WTC11 (cell line): ENCODE measurements at regions not wholly inside any gene's neighbourhood (a gene's known extent, or its start where the extent isn't known, plus 50 kb on each side); places are given as distances from the start of the nearest gene placed in this dataset.

ENCODE experiments used
- ATAC-seq: fragments of 200-7000 bp; cut with Tn5 transposase; 2 replicates; pipeline ENCODE4 v1.10.0; 2021; ENCODE audit warnings: mild to moderate bottlenecking, moderate library complexity
- CTCF ChIA-PET: fragments of 300-600 bp; sonication (Branson Sonifier 250); formaldehyde crosslinking; loops from one replicate; lab custom pipeline; 2021; ENCODE audit warnings: antibody characterized with exemption; lab: Charles Lee
- POLR2A ChIA-PET: fragments of 350-600 bp; sonication (Branson Sonifier 250); formaldehyde crosslinking; loops from one replicate; lab custom pipeline; 2021; ENCODE audit warnings: antibody characterized with exemption; lab: Charles Lee
- DNase-seq: peaks from one replicate; pipeline ENCODE4 v3.0.0; 2021; ENCODE audit warnings: low spot score
- H3K27ac Mint-ChIP-seq: 2 replicates; pipeline ENCODE4 v1.8.0; 2021; ENCODE audit warnings: mixed read lengths
- H3K27me3 Mint-ChIP-seq: 2 replicates; pipeline ENCODE4 v1.8.0; 2021; ENCODE audit warnings: low read depth, mild to moderate bottlenecking, moderate library complexity, mixed read lengths
- H3K36me3 Mint-ChIP-seq: 2 replicates; pipeline ENCODE4 v1.8.0; 2021; ENCODE audit warnings: mixed read lengths
- H3K4me1 Mint-ChIP-seq: 2 replicates; pipeline ENCODE4 v1.8.0; 2022; ENCODE audit warnings: mixed read lengths
- H3K4me3 Mint-ChIP-seq: 2 replicates; pipeline ENCODE4 v1.8.0; 2021; ENCODE audit warnings: mild to moderate bottlenecking, moderate library complexity, mixed read lengths
- H3K9me3 Mint-ChIP-seq: 2 replicates; pipeline ENCODE4 v1.8.0; 2021; ENCODE audit warnings: mixed read lengths
- FOXK1 ChIP-seq: sonication (generic); formaldehyde crosslinking; IDR thresholded peaks from 2 replicates; pipeline ENCODE4 v1.8.0; 2022; ENCODE audit warnings: mild to moderate bottlenecking, moderate library complexity, missing genetic modification reagents
- FOXP1 ChIP-seq: sonication (generic); formaldehyde crosslinking; IDR thresholded peaks from 2 replicates; pipeline ENCODE4 v1.8.0; 2022; ENCODE audit warnings: missing genetic modification reagents, mild to moderate bottlenecking, moderate library complexity, borderline replicate concordance
- NR3C1 ChIP-seq: sonication (generic); formaldehyde crosslinking; conservative IDR thresholded peaks from 2 replicates; pipeline ENCODE4 v1.8.1; 2023; ENCODE audit warnings: low read depth, mild to moderate bottlenecking, missing genetic modification reagents
- TEAD1 ChIP-seq: sonication (generic); formaldehyde crosslinking; IDR thresholded peaks from 2 replicates; pipeline ENCODE4 v1.8.0; 2022; ENCODE audit warnings: mild to moderate bottlenecking, missing genetic modification reagents
- TEAD4 ChIP-seq: sonication (generic); formaldehyde crosslinking; IDR thresholded peaks from 2 replicates; pipeline ENCODE4 v1.8.0; 2022; ENCODE audit warnings: mild to moderate bottlenecking, missing genetic modification reagents
- TP53 ChIP-seq: sonication (generic); formaldehyde crosslinking; IDR thresholded peaks from 2 replicates; pipeline ENCODE4 v1.8.1; 2023; ENCODE audit warnings: mild to moderate bottlenecking, missing genetic modification reagents
- ZNF219 ChIP-seq: sonication (generic); formaldehyde crosslinking; IDR thresholded peaks from 2 replicates; pipeline ENCODE4 v1.8.0; 2023; ENCODE audit warnings: missing genetic modification reagents, mild to moderate bottlenecking, borderline replicate concordance
- TF ChIP-seq, protein P1 (sequence below): sonication (generic); formaldehyde crosslinking; IDR thresholded peaks from 2 replicates; pipeline ENCODE4 v1.8.0; 2023; ENCODE audit warnings: missing genetic modification reagents, mild to moderate bottlenecking, borderline replicate concordance
- TF ChIP-seq, protein P2 (sequence below): sonication (generic); formaldehyde crosslinking; IDR thresholded peaks from 2 replicates; pipeline ENCODE4 v1.8.1; 2023; ENCODE audit warnings: mild to moderate bottlenecking, missing genetic modification reagents, borderline replicate concordance
- TF ChIP-seq, protein P3 (sequence below): sonication (generic); formaldehyde crosslinking; IDR thresholded peaks from 2 replicates; pipeline ENCODE4 v1.8.0; 2023; ENCODE audit warnings: mild to moderate bottlenecking, missing genetic modification reagents
- TF ChIP-seq, protein P4 (sequence below): sonication (generic); formaldehyde crosslinking; conservative IDR thresholded peaks from 2 replicates; pipeline ENCODE4 v1.8.1; 2023; ENCODE audit warnings: mild to moderate bottlenecking, low read depth, missing genetic modification reagents, moderate library complexity
- TF ChIP-seq, protein P5 (sequence below): fragments of 250-450 bp; sonication (Bioruptor Pico); IDR thresholded peaks from 2 replicates; pipeline ENCODE4 v1.9.0; 2021; ENCODE audit warnings: moderate library complexity, mild to moderate bottlenecking, inconsistent platforms, borderline replicate concordance
- TF ChIP-seq, protein P6 (sequence below): sonication (generic); formaldehyde crosslinking; IDR thresholded peaks from 2 replicates; pipeline ENCODE4 v1.8.1; 2022; ENCODE audit warnings: low read depth, missing genetic modification reagents, borderline replicate concordance
- TF ChIP-seq, protein P7 (sequence below): sonication (generic); formaldehyde crosslinking; IDR thresholded peaks from 2 replicates; pipeline ENCODE4 v1.8.1; 2022; ENCODE audit warnings: low read depth, mild to moderate bottlenecking, moderate library complexity, missing genetic modification reagents, borderline replicate concordance
- TF ChIP-seq, protein P8 (sequence below): fragments of 250-450 bp; sonication (Bioruptor Pico); IDR thresholded peaks from 2 replicates; pipeline ENCODE4 v2.1.2; 2022; ENCODE audit warnings: mild to moderate bottlenecking, moderate library complexity

DNA sequence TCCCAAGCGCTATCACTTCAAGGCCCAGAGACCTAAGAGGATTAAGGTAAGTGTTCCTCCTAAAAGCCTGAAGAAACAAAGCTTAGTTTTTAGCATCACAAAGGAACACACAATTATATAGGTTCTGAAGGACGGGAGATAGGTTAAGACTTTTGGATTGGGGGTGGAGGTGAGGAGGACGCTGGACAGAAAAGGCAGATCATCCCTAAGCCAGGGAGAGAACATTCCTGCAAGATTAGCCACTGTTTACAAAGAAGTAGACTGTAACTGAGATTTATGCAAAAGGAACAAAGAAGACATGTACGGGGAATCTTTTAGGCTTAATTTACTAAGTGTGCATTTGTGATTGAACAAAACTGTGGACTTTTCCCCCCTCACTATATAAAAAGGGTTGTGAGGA, 184.1 kb upstream of the IRX5 start:
- 0 out of 2 replicates have a peak, but pooled peaks cover 2% of the 10 kb centered on the region for H3K36me3 Mint-ChIP-seq
- no peak for DNase-seq
- H3K27ac Mint-ChIP-seq = no peak overlapping the region
- peaks cover 14% of the 10 kb centered on the region for H3K9me3 Mint-ChIP-seq
- no peak overlapping the region for H3K4me3 Mint-ChIP-seq
- ChIA-PET POLR2A (no interaction called here), CTCF (no interaction called here)
- no peak; the same call in 1 of the 2 replicates for ATAC-seq
- no peak for TF ChIP-seq FOXK1 (CRISPR knock-in tag)
- TF ChIP-seq, protein P1, sequence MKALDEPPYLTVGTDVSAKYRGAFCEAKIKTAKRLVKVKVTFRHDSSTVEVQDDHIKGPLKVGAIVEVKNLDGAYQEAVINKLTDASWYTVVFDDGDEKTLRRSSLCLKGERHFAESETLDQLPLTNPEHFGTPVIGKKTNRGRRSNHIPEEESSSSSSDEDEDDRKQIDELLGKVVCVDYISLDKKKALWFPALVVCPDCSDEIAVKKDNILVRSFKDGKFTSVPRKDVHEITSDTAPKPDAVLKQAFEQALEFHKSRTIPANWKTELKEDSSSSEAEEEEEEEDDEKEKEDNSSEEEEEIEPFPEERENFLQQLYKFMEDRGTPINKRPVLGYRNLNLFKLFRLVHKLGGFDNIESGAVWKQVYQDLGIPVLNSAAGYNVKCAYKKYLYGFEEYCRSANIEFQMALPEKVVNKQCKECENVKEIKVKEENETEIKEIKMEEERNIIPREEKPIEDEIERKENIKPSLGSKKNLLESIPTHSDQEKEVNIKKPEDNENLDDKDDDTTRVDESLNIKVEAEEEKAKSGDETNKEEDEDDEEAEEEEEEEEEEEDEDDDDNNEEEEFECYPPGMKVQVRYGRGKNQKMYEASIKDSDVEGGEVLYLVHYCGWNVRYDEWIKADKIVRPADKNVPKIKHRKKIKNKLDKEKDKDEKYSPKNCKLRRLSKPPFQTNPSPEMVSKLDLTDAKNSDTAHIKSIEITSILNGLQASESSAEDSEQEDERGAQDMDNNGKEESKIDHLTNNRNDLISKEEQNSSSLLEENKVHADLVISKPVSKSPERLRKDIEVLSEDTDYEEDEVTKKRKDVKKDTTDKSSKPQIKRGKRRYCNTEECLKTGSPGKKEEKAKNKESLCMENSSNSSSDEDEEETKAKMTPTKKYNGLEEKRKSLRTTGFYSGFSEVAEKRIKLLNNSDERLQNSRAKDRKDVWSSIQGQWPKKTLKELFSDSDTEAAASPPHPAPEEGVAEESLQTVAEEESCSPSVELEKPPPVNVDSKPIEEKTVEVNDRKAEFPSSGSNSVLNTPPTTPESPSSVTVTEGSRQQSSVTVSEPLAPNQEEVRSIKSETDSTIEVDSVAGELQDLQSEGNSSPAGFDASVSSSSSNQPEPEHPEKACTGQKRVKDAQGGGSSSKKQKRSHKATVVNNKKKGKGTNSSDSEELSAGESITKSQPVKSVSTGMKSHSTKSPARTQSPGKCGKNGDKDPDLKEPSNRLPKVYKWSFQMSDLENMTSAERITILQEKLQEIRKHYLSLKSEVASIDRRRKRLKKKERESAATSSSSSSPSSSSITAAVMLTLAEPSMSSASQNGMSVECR (CRISPR knock-in tag) = no peak
- no peak for TF ChIP-seq TEAD4 (CRISPR knock-in tag)
- TF ChIP-seq NR3C1 (CRISPR knock-in tag) = no peak
- TF ChIP-seq, protein P2, sequence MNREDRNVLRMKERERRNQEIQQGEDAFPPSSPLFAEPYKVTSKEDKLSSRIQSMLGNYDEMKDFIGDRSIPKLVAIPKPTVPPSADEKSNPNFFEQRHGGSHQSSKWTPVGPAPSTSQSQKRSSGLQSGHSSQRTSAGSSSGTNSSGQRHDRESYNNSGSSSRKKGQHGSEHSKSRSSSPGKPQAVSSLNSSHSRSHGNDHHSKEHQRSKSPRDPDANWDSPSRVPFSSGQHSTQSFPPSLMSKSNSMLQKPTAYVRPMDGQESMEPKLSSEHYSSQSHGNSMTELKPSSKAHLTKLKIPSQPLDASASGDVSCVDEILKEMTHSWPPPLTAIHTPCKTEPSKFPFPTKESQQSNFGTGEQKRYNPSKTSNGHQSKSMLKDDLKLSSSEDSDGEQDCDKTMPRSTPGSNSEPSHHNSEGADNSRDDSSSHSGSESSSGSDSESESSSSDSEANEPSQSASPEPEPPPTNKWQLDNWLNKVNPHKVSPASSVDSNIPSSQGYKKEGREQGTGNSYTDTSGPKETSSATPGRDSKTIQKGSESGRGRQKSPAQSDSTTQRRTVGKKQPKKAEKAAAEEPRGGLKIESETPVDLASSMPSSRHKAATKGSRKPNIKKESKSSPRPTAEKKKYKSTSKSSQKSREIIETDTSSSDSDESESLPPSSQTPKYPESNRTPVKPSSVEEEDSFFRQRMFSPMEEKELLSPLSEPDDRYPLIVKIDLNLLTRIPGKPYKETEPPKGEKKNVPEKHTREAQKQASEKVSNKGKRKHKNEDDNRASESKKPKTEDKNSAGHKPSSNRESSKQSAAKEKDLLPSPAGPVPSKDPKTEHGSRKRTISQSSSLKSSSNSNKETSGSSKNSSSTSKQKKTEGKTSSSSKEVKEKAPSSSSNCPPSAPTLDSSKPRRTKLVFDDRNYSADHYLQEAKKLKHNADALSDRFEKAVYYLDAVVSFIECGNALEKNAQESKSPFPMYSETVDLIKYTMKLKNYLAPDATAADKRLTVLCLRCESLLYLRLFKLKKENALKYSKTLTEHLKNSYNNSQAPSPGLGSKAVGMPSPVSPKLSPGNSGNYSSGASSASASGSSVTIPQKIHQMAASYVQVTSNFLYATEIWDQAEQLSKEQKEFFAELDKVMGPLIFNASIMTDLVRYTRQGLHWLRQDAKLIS (CRISPR knock-in tag) = no peak
- no peak for TF ChIP-seq TEAD1
- TF ChIP-seq, all 79 proteins: peak for 0
- Mint-ChIP-seq H3K4me1 (peaks cover 18% of the 10 kb centered on the region), H3K27me3 (peaks cover 3% of the 10 kb centered on the region; the same call in 1 of the 2 replicates)

DNA sequence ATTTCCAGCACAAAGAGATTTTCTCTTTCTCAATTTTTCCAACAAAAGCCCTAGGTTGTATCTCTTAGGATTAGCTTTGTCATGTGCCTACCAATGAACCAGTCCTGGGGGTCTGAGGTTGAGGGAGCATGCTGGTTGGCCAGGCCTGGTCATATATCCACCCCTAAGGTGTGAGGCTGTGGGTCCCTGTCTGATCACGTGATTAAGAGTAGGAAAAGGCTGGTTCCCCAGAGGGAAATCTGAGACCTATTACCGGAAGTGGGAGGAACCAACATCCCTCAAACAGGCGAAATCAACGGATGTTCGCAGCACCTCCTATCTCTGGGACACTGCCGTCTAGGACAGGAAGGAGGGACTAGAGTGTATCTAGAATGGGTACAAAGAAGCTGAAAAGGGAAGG, 185.7 kb upstream of the IRX5 start:
- ChIA-PET POLR2A (no interaction called here), CTCF (no interaction called here)
- DNase-seq = no peak
- H3K4me3 Mint-ChIP-seq = no peak overlapping the region
- H3K27ac Mint-ChIP-seq = no peak overlapping the region
- H3K27me3 Mint-ChIP-seq = peaks cover 3% of the 10 kb centered on the region; the same call in 1 of the 2 replicates
- H3K9me3 Mint-ChIP-seq = peaks cover 17% of the 10 kb centered on the region
- 0 out of 2 replicates have a peak, but pooled peaks cover 2% of the 10 kb centered on the region for H3K36me3 Mint-ChIP-seq
- ATAC-seq = no peak
- peaks cover 18% of the 10 kb centered on the region for H3K4me1 Mint-ChIP-seq
- TF ChIP-seq, protein P3, sequence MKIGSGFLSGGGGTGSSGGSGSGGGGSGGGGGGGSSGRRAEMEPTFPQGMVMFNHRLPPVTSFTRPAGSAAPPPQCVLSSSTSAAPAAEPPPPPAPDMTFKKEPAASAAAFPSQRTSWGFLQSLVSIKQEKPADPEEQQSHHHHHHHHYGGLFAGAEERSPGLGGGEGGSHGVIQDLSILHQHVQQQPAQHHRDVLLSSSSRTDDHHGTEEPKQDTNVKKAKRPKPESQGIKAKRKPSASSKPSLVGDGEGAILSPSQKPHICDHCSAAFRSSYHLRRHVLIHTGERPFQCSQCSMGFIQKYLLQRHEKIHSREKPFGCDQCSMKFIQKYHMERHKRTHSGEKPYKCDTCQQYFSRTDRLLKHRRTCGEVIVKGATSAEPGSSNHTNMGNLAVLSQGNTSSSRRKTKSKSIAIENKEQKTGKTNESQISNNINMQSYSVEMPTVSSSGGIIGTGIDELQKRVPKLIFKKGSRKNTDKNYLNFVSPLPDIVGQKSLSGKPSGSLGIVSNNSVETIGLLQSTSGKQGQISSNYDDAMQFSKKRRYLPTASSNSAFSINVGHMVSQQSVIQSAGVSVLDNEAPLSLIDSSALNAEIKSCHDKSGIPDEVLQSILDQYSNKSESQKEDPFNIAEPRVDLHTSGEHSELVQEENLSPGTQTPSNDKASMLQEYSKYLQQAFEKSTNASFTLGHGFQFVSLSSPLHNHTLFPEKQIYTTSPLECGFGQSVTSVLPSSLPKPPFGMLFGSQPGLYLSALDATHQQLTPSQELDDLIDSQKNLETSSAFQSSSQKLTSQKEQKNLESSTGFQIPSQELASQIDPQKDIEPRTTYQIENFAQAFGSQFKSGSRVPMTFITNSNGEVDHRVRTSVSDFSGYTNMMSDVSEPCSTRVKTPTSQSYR (CRISPR knock-in tag) = no peak
- TF ChIP-seq TP53 = no peak
- TF ChIP-seq, protein P4, sequence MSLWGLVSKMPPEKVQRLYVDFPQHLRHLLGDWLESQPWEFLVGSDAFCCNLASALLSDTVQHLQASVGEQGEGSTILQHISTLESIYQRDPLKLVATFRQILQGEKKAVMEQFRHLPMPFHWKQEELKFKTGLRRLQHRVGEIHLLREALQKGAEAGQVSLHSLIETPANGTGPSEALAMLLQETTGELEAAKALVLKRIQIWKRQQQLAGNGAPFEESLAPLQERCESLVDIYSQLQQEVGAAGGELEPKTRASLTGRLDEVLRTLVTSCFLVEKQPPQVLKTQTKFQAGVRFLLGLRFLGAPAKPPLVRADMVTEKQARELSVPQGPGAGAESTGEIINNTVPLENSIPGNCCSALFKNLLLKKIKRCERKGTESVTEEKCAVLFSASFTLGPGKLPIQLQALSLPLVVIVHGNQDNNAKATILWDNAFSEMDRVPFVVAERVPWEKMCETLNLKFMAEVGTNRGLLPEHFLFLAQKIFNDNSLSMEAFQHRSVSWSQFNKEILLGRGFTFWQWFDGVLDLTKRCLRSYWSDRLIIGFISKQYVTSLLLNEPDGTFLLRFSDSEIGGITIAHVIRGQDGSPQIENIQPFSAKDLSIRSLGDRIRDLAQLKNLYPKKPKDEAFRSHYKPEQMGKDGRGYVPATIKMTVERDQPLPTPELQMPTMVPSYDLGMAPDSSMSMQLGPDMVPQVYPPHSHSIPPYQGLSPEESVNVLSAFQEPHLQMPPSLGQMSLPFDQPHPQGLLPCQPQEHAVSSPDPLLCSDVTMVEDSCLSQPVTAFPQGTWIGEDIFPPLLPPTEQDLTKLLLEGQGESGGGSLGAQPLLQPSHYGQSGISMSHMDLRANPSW (CRISPR knock-in tag) = no peak
- TF ChIP-seq, protein P5, sequence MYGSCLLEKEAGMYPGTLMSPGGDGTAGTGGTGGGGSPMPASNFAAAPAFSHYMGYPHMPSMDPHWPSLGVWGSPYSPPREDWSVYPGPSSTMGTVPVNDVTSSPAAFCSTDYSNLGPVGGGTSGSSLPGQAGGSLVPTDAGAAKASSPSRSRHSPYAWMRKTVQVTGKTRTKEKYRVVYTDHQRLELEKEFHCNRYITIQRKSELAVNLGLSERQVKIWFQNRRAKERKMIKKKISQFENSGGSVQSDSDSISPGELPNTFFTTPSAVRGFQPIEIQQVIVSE (CRISPR knock-in tag) = no peak
- TF ChIP-seq, protein P6, sequence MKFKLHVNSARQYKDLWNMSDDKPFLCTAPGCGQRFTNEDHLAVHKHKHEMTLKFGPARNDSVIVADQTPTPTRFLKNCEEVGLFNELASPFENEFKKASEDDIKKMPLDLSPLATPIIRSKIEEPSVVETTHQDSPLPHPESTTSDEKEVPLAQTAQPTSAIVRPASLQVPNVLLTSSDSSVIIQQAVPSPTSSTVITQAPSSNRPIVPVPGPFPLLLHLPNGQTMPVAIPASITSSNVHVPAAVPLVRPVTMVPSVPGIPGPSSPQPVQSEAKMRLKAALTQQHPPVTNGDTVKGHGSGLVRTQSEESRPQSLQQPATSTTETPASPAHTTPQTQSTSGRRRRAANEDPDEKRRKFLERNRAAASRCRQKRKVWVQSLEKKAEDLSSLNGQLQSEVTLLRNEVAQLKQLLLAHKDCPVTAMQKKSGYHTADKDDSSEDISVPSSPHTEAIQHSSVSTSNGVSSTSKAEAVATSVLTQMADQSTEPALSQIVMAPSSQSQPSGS (CRISPR knock-in tag) = no peak
- no peak for TF ChIP-seq ZNF219
- no peak for TF ChIP-seq FOXP1
- TF ChIP-seq, protein P7, sequence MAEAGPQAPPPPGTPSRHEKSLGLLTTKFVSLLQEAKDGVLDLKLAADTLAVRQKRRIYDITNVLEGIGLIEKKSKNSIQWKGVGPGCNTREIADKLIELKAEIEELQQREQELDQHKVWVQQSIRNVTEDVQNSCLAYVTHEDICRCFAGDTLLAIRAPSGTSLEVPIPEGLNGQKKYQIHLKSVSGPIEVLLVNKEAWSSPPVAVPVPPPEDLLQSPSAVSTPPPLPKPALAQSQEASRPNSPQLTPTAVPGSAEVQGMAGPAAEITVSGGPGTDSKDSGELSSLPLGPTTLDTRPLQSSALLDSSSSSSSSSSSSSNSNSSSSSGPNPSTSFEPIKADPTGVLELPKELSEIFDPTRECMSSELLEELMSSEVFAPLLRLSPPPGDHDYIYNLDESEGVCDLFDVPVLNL (CRISPR knock-in tag) = no peak
- TF ChIP-seq, protein P8, sequence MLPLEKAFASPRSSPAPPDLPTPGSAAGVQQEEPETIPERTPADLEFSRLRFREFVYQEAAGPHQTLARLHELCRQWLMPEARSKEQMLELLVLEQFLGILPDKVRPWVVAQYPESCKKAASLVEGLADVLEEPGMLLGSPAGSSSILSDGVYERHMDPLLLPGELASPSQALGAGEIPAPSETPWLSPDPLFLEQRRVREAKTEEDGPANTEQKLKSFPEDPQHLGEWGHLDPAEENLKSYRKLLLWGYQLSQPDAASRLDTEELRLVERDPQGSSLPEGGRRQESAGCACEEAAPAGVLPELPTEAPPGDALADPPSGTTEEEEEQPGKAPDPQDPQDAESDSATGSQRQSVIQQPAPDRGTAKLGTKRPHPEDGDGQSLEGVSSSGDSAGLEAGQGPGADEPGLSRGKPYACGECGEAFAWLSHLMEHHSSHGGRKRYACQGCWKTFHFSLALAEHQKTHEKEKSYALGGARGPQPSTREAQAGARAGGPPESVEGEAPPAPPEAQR (CRISPR knock-in tag) = no peak
